ENCODE measurements at regions not wholly inside any gene's neighbourhood (a gene's known extent, or its start where the extent isn't known, plus 50 kb on each side); places are given as distances from the start of the nearest gene placed in this dataset.

DNA sequence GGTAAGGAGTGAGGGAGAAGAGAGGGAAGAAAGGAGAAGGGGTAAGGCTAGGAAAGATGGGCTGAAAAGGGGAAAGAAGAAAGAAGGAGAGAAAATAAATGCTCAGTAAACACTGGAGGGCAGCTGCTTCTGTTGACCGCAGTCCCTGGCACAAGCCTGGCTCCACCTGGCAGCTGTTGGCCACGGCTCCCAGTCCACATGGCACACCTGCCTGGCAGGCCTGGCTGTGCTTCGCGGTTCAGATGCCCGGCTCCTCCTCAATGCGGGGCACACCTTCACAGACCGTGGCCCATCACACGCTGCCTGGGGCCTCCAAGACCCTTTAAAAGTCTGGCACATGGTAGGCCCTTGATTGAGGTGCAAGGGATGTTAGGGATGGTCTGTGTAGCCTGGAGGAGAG, 516.8 kb upstream of the PROK2 start:
- WGBS, 2 experiments (ENCODE audit: extremely low coverage in 2 of 2, insufficient read length in 1 of 2): 76% methylated on average over 2 of the region's 8 CpGs; no CpG with 5 or more reads in 1 of the 2 experiments
- H3K9me1 ChIP-seq (ENCODE audit: insufficient read depth, low read length): no peaks in the 10 kb centered on the region
- no peak overlapping the region for H3K4ac ChIP-seq (ENCODE audit: low read depth, low read length)
- no peak overlapping the region for H4K5ac ChIP-seq (ENCODE audit: low read depth, low read length)
- no peak overlapping the region for H3K27ac ChIP-seq (ENCODE audit: insufficient read depth, low read length)
- H3K4me3 ChIP-seq (ENCODE audit: insufficient read depth, low read depth, low read length): no peak overlapping the region
- BruUV-seq (replicated peaks): no TSS peak
- H3K79me1 ChIP-seq (ENCODE audit: low read depth in 1 of 2, low read length in 2 of 2): no peaks in the 10 kb centered on the region
- no peaks in the 10 kb centered on the region for H3K36me3 ChIP-seq (ENCODE audit: control insufficient read depth, insufficient read depth, low read length)
- no peak overlapping the region for H2AFZ ChIP-seq (replicated peaks; ENCODE audit: low read length, poor library complexity)
- H3K27me3 ChIP-seq (ENCODE audit: control insufficient read depth, insufficient read depth, low read length): peaks cover 5% of the 10 kb centered on the region; the same call in 1 of the 2 replicates
- H3K4me2 ChIP-seq (ENCODE audit: low read depth, low read length): no peak overlapping the region
- no peaks in the 10 kb centered on the region for H3K4me1 ChIP-seq (ENCODE audit: control insufficient read depth, insufficient read depth, low read length)
- H3K9me3 ChIP-seq (ENCODE audit: control insufficient read depth, insufficient read depth, low read length): no peaks in the 10 kb centered on the region
- H4K20me1 ChIP-seq (ENCODE audit: insufficient read depth, low read length): no peaks in the 10 kb centered on the region
- ChIA-PET CTCF (no interaction called here), POLR2A (ENCODE audit: unreplicated experiment) (no interaction called here)
- H2BK20ac ChIP-seq (ENCODE audit: low read depth, low read length): no peak overlapping the region
- H3K23ac ChIP-seq (ENCODE audit: low read depth, low read length): no peak overlapping the region
- DNase-seq: no peak
- H3K9ac ChIP-seq (ENCODE audit: low read depth, low read length): no peak overlapping the region
- H2BK120ac ChIP-seq (ENCODE audit: low read depth, low read length): no peak overlapping the region
- no peak overlapping the region for H2BK5ac ChIP-seq (ENCODE audit: low read depth, low read length, poor library complexity, severe bottlenecking)
- H4K8ac ChIP-seq (ENCODE audit: low read depth in 2 of 2, low read length in 2 of 2): no peak overlapping the region
- no peak overlapping the region for H3K14ac ChIP-seq (replicated peaks; ENCODE audit: low read depth, low read length)
- H2AK9ac ChIP-seq (replicated peaks; ENCODE audit: low read depth, low read length, poor library complexity): no peak overlapping the region
- H2BK15ac ChIP-seq (ENCODE audit: low read depth, low read length): no peak overlapping the region
- H3K56ac ChIP-seq (ENCODE audit: extremely low read depth, insufficient read depth, low read length): no peak overlapping the region
- TF ChIP-seq ELK1 (IDR thresholded peaks at IDR 0.05; ENCODE audit: borderline replicate concordance, low read depth, low read length) (no peak), SMC3 (IDR thresholded peaks at IDR 0.05; ENCODE audit: low read depth, low read length) (no peak), CEBPB (IDR thresholded peaks at IDR 0.05; ENCODE audit: low read depth, low read length) (no peak), FOS (IDR thresholded peaks at IDR 0.05; ENCODE audit: low read depth, low read length) (no peak), POLR2A (IDR thresholded peaks at IDR 0.05; ENCODE audit: low read depth, low read length) (no peak), MAFK (IDR thresholded peaks at IDR 0.05; ENCODE audit: low read depth, low read length) (no peak), CHD1 (IDR thresholded peaks at IDR 0.05; ENCODE audit: low read depth, low read length) (no peak)
- H3K18ac ChIP-seq (ENCODE audit: low read depth, low read length): no peak overlapping the region
- no peak for ATAC-seq (ENCODE audit: low read depth)
- no peak overlapping the region for H2AK5ac ChIP-seq (ENCODE audit: low read depth, low read length)
- no peak overlapping the region for H4K91ac ChIP-seq (ENCODE audit: insufficient read depth, low read depth, low read length)
- in situ Hi-C loops (cut with MboI; ENCODE audit: low sequenced_read_pairs): no loop called here
- dilution Hi-C loops (cut with HindIII; ENCODE audit: low sequenced_read_pairs, unreplicated experiment): no loop called here
- intact Hi-C loops (cut with micrococcal nuclease): no loop called here

Data from IMR-90 (cell line).